ENCODE measurements at regions not wholly inside any gene's neighbourhood (a gene's known extent, or its start where the extent isn't known, plus 50 kb on each side); places are given as distances from the start of the nearest gene placed in this dataset.
A peak's percentile ranks its signal among the peaks of the same experiment; 100 is the strongest.

- Histone ChIP-seq H3K36me3 (ENCODE audit: insufficient read depth) (no peaks in the 10 kb centered on the region), H4K20me1 (replicated peaks; ENCODE audit: insufficient read depth) (no peaks in the 10 kb centered on the region), H3K9me2 (ENCODE audit: insufficient read depth) (0 out of 2 replicates have a peak, but pooled peaks cover 4% of the 10 kb centered on the region), H3K4me1 (ENCODE audit: insufficient read depth) (peaks cover 2% of the 10 kb centered on the region; the same call in 1 of the 2 replicates), H3K4me2 (no peak overlapping the region), H2AFZ (0 out of 2 replicates have a peak overlapping the region, but pooled peaks have one; percentile 30), H3F3A (replicated peaks; ENCODE audit: low read depth) (no peaks in the 10 kb centered on the region), H3K27ac (ENCODE audit: low read depth) (no peak overlapping the region), H3K27me3 (ENCODE audit: insufficient read depth) (no peaks in the 10 kb centered on the region), H3K79me2 (replicated peaks; ENCODE audit: insufficient read depth) (no peaks in the 10 kb centered on the region), H3K4me3 (no peak overlapping the region)
- no peak overlapping the region for H3K27ac Mint-ChIP-seq
- DNase-seq (ENCODE audit: low spot score) (no peak), ATAC-seq (no peak)
- no peak overlapping the region for H3K4me3 Mint-ChIP-seq
- H3K4me1 Mint-ChIP-seq, result peaks cover 5% of the 10 kb centered on the region
- H3K36me3 Mint-ChIP-seq (ENCODE audit: low read depth), result no peaks in the 10 kb centered on the region
- peaks cover 2% of the 10 kb centered on the region for H3K27me3 Mint-ChIP-seq (ENCODE audit: insufficient read depth, low read depth, poor library complexity)
- TF ChIP-seq ZNF114 (CRISPR knock-in tag; IDR thresholded peaks at IDR 0.05) (no peak), NANOG (IDR thresholded peaks at IDR 0.05; ENCODE audit: borderline replicate concordance) (no peak), REST (IDR thresholded peaks at IDR 0.05; ENCODE audit: unreplicated experiment) (no peak), CREB1 (CRISPR knock-in tag; IDR thresholded peaks at IDR 0.05; ENCODE audit: low read depth) (no peak), EZH2 (IDR thresholded peaks at IDR 0.05; ENCODE audit: low read depth, unreplicated experiment) (no peak), JUNB (IDR thresholded peaks at IDR 0.05; ENCODE audit: unreplicated experiment) (no peak), POLR2AphosphoS5 (IDR thresholded peaks at IDR 0.05; ENCODE audit: low read depth) (no peak), ZNF331 (CRISPR knock-in tag; IDR thresholded peaks at IDR 0.05; ENCODE audit: low read depth) (no peak), CTCF (conservative IDR thresholded peaks at IDR 0.05; ENCODE audit: low read depth in 2 of 2) (no peak), STAT1 (IDR thresholded peaks at IDR 0.05; ENCODE audit: unreplicated experiment) (no peak)
- H3K9me3 Mint-ChIP-seq, result no peaks in the 10 kb centered on the region
These were observed 111.8 kb upstream of the CNTNAP5 start for GRCh38 chr2:123913143-123913735.

GRCh38 chr2:123915380-123915779 lies 109.7 kb upstream of the CNTNAP5 start:
- DNase-seq (ENCODE audit: low spot score) (no peak), ATAC-seq (no peak)
- 0 out of 2 replicates have a peak, but pooled peaks cover 4% of the 10 kb centered on the region for H3K9me2 ChIP-seq (ENCODE audit: insufficient read depth)
- H3K4me3 ChIP-seq, result no peak overlapping the region
- H3K4me2 ChIP-seq, result no peak overlapping the region
- no peaks in the 10 kb centered on the region for H3K36me3 ChIP-seq (ENCODE audit: insufficient read depth)
- peaks cover 2% of the 10 kb centered on the region for H3K27me3 Mint-ChIP-seq (ENCODE audit: insufficient read depth, low read depth, poor library complexity)
- 0 out of 3 replicates have a peak, but pooled peaks cover 3% of the 10 kb centered on the region for H3K4me1 Mint-ChIP-seq
- H3K79me2 ChIP-seq (replicated peaks; ENCODE audit: insufficient read depth), result no peaks in the 10 kb centered on the region
- no peaks in the 10 kb centered on the region for H3K27me3 ChIP-seq (ENCODE audit: insufficient read depth)
- H4K20me1 ChIP-seq (replicated peaks; ENCODE audit: insufficient read depth), result no peaks in the 10 kb centered on the region
- H3K4me3 Mint-ChIP-seq, result no peak overlapping the region
- no peak overlapping the region for H3K27ac ChIP-seq (ENCODE audit: low read depth)
- no peak overlapping the region for H3K27ac Mint-ChIP-seq
- H3F3A ChIP-seq (replicated peaks; ENCODE audit: low read depth), result no peaks in the 10 kb centered on the region
- H2AFZ ChIP-seq, result no peak overlapping the region
- H3K4me1 ChIP-seq (ENCODE audit: insufficient read depth), result no peaks in the 10 kb centered on the region
- no peaks in the 10 kb centered on the region for H3K9me3 Mint-ChIP-seq
- no peaks in the 10 kb centered on the region for H3K36me3 Mint-ChIP-seq (ENCODE audit: low read depth)
- TF ChIP-seq POLR2AphosphoS5 (IDR thresholded peaks at IDR 0.05; ENCODE audit: low read depth) (no peak), CTCF (conservative IDR thresholded peaks at IDR 0.05; ENCODE audit: low read depth in 2 of 2) (no peak), JUNB (IDR thresholded peaks at IDR 0.05; ENCODE audit: unreplicated experiment) (no peak), REST (IDR thresholded peaks at IDR 0.05; ENCODE audit: unreplicated experiment) (no peak), NANOG (IDR thresholded peaks at IDR 0.05; ENCODE audit: borderline replicate concordance) (no peak), EZH2phosphoT487 (IDR thresholded peaks at IDR 0.05; ENCODE audit: unreplicated experiment) (no peak), ZNF114 (CRISPR knock-in tag; IDR thresholded peaks at IDR 0.05) (no peak)

All from GM23338 (cell line).